Central memory CD8-positive, alpha-beta T cell (primary cell): ENCODE measurements at regions not wholly inside any gene's neighbourhood (a gene's known extent, or its start where the extent isn't known, plus 50 kb on each side); places are given as distances from the start of the nearest gene placed in this dataset.
"Not testable (repeated sequence)": the region's sequence is repeated elsewhere in the genome, so short reads cannot be mapped to it uniquely, and the experiment has no call there.

ENCODE experiments used
- ATAC-seq: fragments of 150-1000 bp; cut with Tn5 transposase; replicated peaks from 2 replicates; pipeline ENCODE4 v1.10.0; 2022; ENCODE audit warnings: mild to moderate bottlenecking, moderate FRiP score, moderate number of reproducible peaks; ENCODE audit not compliant: poor library complexity, severe bottlenecking; ENCODE audit errors: extremely low read depth
- DNase-seq, 2 donors: peaks; one replicate each; pipeline ENCODE4 v3.0.0; 2021; ENCODE audit warnings: low spot score in 2 of 2
- H3K27ac Mint-ChIP-seq: one replicate; pipeline ENCODE4 v1.8.0; 2022; ENCODE audit warnings: low read depth, mild to moderate bottlenecking, moderate library complexity, mixed read lengths
- H3K27me3 Mint-ChIP-seq: one replicate; pipeline ENCODE4 v1.8.0; 2022; ENCODE audit warnings: mixed read lengths
- H3K36me3 Mint-ChIP-seq: one replicate; pipeline ENCODE4 v1.8.0; 2022; ENCODE audit warnings: mild to moderate bottlenecking, moderate library complexity, mixed read lengths; ENCODE audit not compliant: insufficient read depth
- H3K4me1 Mint-ChIP-seq: one replicate; pipeline ENCODE4 v1.8.0; 2022; ENCODE audit warnings: mixed read lengths
- H3K4me3 Mint-ChIP-seq: one replicate; pipeline ENCODE4 v1.8.0; 2022; ENCODE audit warnings: mild to moderate bottlenecking, moderate library complexity, mixed read lengths
- H3K9me3 Mint-ChIP-seq: one replicate; pipeline ENCODE4 v1.8.0; 2022; ENCODE audit warnings: mixed read lengths

GRCh38 chr19:28359431-28360414 lies 853.2 kb downstream of the UQCRFS1 start:
- H3K4me3 Mint-ChIP-seq, result no peak overlapping the region
- no peak overlapping the region for H3K27ac Mint-ChIP-seq
- no peak for DNase-seq
- no peaks in the 10 kb centered on the region for H3K36me3 Mint-ChIP-seq
- H3K27me3 Mint-ChIP-seq, result no peaks in the 10 kb centered on the region
- no peak for ATAC-seq
- H3K9me3 Mint-ChIP-seq, result no peaks in the 10 kb centered on the region
- no peaks in the 10 kb centered on the region for H3K4me1 Mint-ChIP-seq

- Mint-ChIP-seq H3K27me3 (no peaks in the 10 kb centered on the region), H3K4me1 (no peaks in the 10 kb centered on the region), H3K9me3 (no peaks in the 10 kb centered on the region), H3K27ac (no peak overlapping the region), H3K36me3 (no peaks in the 10 kb centered on the region), H3K4me3 (no peak overlapping the region)
- DNase-seq (no peak), ATAC-seq (no peak)
Measured at GRCh38 chr19:28358633-28359032, 854.3 kb downstream of the UQCRFS1 start.

- DNase-seq (no peak), ATAC-seq (no peak)
- Mint-ChIP-seq H3K36me3 (no peaks in the 10 kb centered on the region), H3K4me1 (no peaks in the 10 kb centered on the region), H3K27ac (no peak overlapping the region), H3K27me3 (no peaks in the 10 kb centered on the region), H3K4me3 (no peak overlapping the region), H3K9me3 (no peaks in the 10 kb centered on the region)
Measured at GRCh38 chr19:28351761-28352160, 861.2 kb downstream of the UQCRFS1 start.

- DNase-seq, H3K9me3 Mint-ChIP-seq, H3K4me3 Mint-ChIP-seq: not testable (repeated sequence)
Measured at GRCh38 chr19:28351321-28351720, 861.6 kb downstream of the UQCRFS1 start.

GRCh38 chr19:28350673-28351072 lies 862.3 kb downstream of the UQCRFS1 start:
- Mint-ChIP-seq H3K4me3 (no peak overlapping the region), H3K4me1 (no peaks in the 10 kb centered on the region), H3K27me3 (no peaks in the 10 kb centered on the region), H3K9me3 (no peaks in the 10 kb centered on the region), H3K36me3 (no peaks in the 10 kb centered on the region), H3K27ac (no peak overlapping the region)
- DNase-seq (no peak), ATAC-seq (no peak)

More at GRCh38 chr19:28351321-28351720, 861.6 kb downstream of the UQCRFS1 start:
- H3K27me3 Mint-ChIP-seq, ATAC-seq, H3K36me3 Mint-ChIP-seq, H3K4me1 Mint-ChIP-seq, H3K27ac Mint-ChIP-seq: not testable (repeated sequence)

- Mint-ChIP-seq H3K27me3 (peaks cover 4% of the 10 kb centered on the region), H3K27ac (no peak overlapping the region), H3K36me3 (no peaks in the 10 kb centered on the region), H3K4me3 (no peak overlapping the region), H3K4me1 (no peaks in the 10 kb centered on the region), H3K9me3 (no peaks in the 10 kb centered on the region)
- ATAC-seq (no peak), DNase-seq (no peak)
Measured at GRCh38 chr19:28350037-28350436, 862.9 kb downstream of the UQCRFS1 start.

- no peaks in the 10 kb centered on the region for H3K9me3 Mint-ChIP-seq
- DNase-seq (no peak), ATAC-seq (no peak)
- no peak overlapping the region for H3K27ac Mint-ChIP-seq
- no peaks in the 10 kb centered on the region for H3K36me3 Mint-ChIP-seq
- no peaks in the 10 kb centered on the region for H3K4me1 Mint-ChIP-seq
- peaks cover 8% of the 10 kb centered on the region for H3K27me3 Mint-ChIP-seq
- no peak overlapping the region for H3K4me3 Mint-ChIP-seq
Measured at GRCh38 chr19:28349604-28350003, 863.3 kb downstream of the UQCRFS1 start.

- no peak for DNase-seq
- H3K4me3 Mint-ChIP-seq, result no peak overlapping the region
Measured at GRCh38 chr19:28345811-28346210, 867.1 kb downstream of the UQCRFS1 start.

GRCh38 chr19:28341810-28342350 lies 871.1 kb downstream of the UQCRFS1 start:
- Mint-ChIP-seq H3K4me1 (no peaks in the 10 kb centered on the region), H3K27me3 (peaks cover 10% of the 10 kb centered on the region), H3K27ac (no peak overlapping the region), H3K4me3 (no peak overlapping the region), H3K36me3 (peaks cover 5% of the 10 kb centered on the region), H3K9me3 (peaks cover 6% of the 10 kb centered on the region)
- ATAC-seq (no peak), DNase-seq (no peak)

More at GRCh38 chr19:28345811-28346210, 867.1 kb downstream of the UQCRFS1 start:
- H3K36me3 Mint-ChIP-seq, result peaks cover 2% of the 10 kb centered on the region
- peaks cover 10% of the 10 kb centered on the region for H3K27me3 Mint-ChIP-seq
- H3K9me3 Mint-ChIP-seq, result no peaks in the 10 kb centered on the region
- no peaks in the 10 kb centered on the region for H3K4me1 Mint-ChIP-seq
- no peak for ATAC-seq
- no peak overlapping the region for H3K27ac Mint-ChIP-seq

GRCh38 chr19:28334419-28334818 lies 878.5 kb downstream of the UQCRFS1 start:
- Mint-ChIP-seq H3K27me3 (no peaks in the 10 kb centered on the region), H3K4me3 (no peak overlapping the region)
- ATAC-seq, result no peak

GRCh38 chr19:28333909-28334308 lies 879.0 kb downstream of the UQCRFS1 start:
- no peak for ATAC-seq
- H3K4me1 Mint-ChIP-seq, result no peaks in the 10 kb centered on the region
- H3K9me3 Mint-ChIP-seq, result peaks cover 2% of the 10 kb centered on the region
- no peaks in the 10 kb centered on the region for H3K27me3 Mint-ChIP-seq
- no peaks in the 10 kb centered on the region for H3K36me3 Mint-ChIP-seq
- no peak overlapping the region for H3K27ac Mint-ChIP-seq
- DNase-seq, result no peak
- H3K4me3 Mint-ChIP-seq, result no peak overlapping the region

More at GRCh38 chr19:28334419-28334818, 878.5 kb downstream of the UQCRFS1 start:
- peaks cover 6% of the 10 kb centered on the region for H3K9me3 Mint-ChIP-seq
- no peaks in the 10 kb centered on the region for H3K36me3 Mint-ChIP-seq
- DNase-seq, result no peak
- no peaks in the 10 kb centered on the region for H3K4me1 Mint-ChIP-seq
- H3K27ac Mint-ChIP-seq, result no peak overlapping the region

GRCh38 chr19:28332886-28333285 lies 880.1 kb downstream of the UQCRFS1 start:
- no peaks in the 10 kb centered on the region for H3K4me1 Mint-ChIP-seq
- H3K36me3 Mint-ChIP-seq, result no peaks in the 10 kb centered on the region
- no peak overlapping the region for H3K4me3 Mint-ChIP-seq
- no peak overlapping the region for H3K27ac Mint-ChIP-seq
- H3K9me3 Mint-ChIP-seq, result no peaks in the 10 kb centered on the region
- no peak for DNase-seq
- no peak for ATAC-seq
- no peaks in the 10 kb centered on the region for H3K27me3 Mint-ChIP-seq

GRCh38 chr19:28332351-28332750 lies 880.6 kb downstream of the UQCRFS1 start:
- ATAC-seq (no peak), DNase-seq (no peak)
- Mint-ChIP-seq H3K4me1 (no peaks in the 10 kb centered on the region), H3K9me3 (no peaks in the 10 kb centered on the region), H3K27ac (no peak overlapping the region), H3K36me3 (no peaks in the 10 kb centered on the region), H3K27me3 (no peaks in the 10 kb centered on the region), H3K4me3 (no peak overlapping the region)
